NCI-H2081 treated with DMSO at 0.1 percent for 48 hours (cell line): ENCODE measurements at regions not wholly inside any gene's neighbourhood (a gene's known extent, or its start where the extent isn't known, plus 50 kb on each side); places are given as distances from the start of the nearest gene placed in this dataset.

ENCODE experiments used
- DNase-seq: peaks from one replicate; lab custom pipeline; 2025; lab: John Stamatoyannopoulos, UW

DNA sequence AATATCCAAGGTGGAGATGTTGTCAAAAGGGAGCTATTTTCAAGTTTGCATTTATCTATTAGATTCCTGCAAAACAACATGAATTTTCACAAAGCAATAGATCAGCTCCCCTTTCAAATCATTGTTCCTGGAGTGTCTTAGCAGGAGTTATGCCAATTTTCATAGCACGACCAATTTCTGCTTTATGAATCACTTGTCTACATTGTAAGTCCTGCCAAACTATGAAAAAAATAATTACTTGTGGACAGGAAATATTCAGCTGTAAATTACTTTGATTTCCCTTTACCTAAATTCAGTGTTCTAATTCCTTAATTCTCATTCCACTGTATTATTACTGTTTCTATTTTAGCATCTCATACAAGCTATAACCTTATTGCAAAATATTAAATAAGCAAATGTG is 1289.6 kb downstream of the NSUN3 start:
- no peak for DNase-seq

DNA sequence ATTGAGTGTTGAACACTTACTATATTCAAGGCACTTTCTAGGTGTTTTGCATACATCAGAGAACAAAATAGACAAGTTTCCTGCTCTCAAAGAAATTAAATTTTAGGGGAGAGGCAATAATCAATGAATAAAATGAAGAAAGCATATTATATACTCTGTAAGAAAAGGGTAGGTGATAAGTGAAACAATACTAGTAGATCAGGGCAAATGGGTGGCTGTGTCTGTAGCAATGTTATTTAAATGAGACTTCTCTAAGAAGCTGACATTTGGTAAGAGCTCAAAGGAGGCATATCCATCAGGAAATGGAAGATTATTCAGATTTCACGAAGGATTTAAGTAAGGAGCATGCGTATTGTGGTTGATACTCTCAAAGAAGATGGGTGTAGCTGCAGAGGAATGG is 1291.6 kb downstream of the NSUN3 start:
- no peak for DNase-seq

DNA sequence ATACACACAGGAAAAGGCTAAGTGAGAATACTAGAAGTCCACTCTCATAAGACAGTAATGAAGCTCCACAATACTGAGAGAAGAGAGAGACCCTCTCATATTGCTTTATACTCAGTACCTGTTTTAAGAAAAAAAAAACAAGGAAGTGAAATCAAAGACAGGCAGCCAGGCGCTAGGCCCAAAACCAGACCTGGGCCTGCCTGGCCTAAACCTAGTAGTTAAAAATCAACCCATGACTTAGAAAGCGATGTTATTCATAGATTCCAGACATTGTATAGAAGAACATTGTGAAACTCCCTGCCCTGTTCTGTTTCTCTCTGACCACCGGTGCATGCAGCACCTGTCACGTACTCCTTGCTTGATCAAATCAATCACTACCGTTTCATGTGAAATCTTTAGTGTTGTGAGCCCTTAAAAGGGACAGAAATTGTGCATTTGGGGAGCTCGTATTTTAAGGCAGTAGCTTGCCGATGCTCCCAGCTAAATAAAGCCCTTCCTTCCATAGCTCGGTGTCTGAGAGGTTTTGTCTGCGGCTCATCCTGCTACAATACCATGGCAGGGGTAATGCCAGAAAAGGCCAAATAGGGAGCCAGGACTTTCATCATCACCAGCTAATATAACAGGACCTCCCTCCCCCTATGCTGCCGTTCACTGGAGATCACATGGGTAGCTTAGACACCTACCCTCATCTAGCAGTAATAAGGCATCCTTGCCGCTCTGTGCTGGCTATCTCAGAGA is 1294.1 kb downstream of the NSUN3 start:
- no peak for DNase-seq

DNA sequence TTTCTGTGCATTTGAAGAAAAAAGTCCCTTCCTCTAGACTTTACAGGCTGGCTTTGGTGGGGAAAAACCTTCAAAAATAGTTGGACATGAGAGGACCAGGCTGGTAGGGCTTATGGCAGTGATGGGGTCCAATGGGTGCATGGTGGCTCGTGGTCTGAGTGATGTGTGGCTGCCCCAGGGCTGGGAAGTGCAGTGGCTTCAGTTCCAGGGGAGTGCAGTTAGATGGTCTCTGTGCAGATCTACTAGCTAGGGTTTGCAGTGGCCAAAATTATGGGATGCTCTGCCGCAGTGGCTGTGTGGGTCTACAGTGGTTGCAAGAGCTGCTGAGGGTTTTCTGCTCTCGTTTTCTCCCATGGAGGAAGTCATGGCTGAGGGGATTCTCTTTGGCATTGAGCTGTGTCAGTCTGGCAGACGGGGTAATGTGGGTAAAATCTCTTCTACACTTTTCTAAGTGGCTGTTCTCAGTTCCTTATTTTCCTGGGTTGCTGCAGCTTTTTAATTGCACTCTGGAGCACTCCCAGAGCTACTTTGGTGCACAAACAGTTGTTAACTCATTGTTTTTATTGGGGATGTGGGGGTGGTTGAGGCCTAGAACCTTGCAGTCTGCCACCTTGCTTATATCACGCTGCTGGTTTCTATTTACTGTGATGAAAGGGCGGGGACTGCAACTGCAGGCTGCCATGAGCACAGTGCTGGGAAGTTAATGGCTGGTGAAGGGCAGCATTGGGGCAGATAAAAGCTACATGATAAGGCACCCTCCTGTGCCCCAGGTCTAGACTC is 1324.6 kb downstream of the NSUN3 start:
- DNase-seq, result no peak

DNA sequence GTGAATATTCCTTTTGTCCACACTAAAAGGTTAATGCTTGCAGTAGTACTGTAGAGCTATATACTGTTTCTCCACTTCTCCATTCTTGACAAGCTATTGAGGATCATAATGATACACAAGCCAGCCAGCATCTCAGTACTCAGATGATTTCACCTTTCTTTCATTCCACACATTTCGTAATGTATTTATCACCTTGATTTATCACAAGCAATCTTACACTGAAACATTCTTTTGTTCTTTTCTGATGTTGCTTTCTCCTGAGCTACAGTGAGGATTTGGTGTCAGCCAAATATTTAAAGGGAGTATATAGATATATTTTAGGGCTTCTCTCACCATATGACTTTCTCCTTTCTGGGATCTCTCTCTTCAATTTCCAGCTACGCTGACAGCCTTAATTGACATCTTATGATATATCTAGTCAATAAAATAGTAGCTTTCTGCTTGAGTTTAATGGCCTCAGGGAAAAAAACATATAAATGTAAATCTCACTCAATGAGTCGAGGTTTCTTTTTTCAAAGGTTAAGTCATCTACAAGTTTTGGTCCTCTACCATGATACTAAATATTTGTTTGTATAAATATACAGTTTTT is 1327.0 kb downstream of the NSUN3 start:
- DNase-seq, result no peak

DNA sequence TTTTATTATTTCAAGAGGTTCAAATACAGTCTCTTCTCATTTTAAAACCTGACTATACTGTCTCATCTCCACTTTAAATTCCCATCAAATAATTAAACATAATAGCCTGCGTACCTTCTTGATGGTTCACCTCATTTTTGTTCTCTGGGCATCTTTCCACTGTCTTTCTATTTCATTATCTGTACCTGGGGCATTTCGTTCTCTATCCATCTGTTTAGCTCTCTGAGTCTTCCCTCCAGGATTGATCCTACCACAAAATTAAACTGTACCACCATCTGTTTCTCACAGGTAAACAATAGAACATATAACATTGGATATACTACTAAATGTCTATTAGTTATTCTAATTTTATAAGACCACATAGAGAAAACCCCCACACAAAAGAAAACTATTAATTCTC is 1331.4 kb downstream of the NSUN3 start:
- DNase-seq, result no peak

DNA sequence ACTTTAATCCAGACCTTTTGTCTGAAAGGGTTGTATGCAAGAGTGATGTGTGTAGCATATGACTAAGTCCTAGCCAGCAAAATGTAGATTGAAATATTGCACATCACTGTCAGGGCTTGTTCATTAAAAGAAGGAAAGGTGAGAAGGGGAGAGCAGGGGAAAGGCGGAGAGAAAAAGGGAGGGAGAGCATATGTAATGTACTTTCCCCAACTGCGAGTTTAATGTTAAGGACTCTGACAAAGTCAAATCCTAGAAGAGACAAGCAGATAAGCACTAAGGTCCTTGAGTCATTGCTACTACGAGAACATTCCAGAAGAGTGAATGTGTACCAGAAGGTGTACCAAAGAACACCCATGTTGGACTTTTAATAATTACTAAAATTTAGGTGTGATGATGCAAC is 1336.7 kb downstream of the NSUN3 start:
- DNase-seq, result no peak

DNA sequence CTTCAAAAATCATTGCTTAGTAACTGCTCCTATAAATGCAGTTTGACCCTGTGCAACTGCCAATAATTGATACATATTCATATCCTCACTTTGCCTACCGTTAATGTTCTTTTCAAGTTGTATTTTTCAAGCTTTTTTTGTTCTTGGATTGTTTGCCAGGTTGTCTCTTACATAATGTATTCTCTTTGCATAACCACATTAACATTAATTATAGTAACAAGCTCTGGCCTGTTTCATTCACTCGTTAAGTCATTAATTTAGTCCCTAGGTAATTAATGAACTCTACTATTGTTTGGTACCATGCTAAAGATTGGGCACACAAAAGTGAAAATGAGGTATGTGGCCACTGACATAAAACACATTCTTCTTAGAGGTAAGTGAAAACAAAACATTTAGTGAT is 1338.8 kb downstream of the NSUN3 start:
- no peak for DNase-seq

DNA sequence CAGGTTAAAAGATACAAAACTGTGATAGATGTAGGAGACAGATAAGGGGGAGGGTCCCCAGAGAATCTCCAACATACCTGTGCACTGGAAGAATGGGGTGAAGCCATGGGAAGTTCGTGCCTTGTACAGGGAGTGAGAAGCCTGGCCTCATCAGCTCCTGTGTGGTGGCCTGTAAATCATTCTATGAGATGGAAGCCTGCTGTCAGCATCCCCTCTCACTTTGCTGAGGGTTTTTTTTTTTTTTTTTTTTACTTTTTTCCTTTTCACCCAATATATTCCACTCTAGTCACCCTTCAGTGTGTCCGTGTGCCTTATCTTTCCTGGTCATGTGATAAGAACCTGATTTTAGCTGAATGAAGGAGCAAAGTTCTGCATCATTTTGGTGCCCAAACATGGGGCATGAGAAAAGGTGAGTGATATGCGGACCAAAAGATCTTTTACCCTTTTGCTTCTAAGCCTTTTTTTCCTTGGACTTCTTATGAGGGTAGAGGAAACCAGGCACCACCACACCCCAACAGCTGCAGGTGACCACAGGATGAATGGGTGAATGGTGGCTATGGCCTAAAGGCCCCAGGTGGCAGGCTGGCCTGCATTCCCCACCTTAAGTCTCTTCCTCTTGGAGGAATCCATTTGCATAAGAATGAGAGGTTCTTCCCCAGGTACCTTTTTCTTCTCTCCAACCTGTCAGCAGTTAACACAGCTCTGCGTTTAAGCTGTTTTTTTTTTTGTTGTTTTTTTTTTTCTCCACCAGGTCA is 1345.0 kb downstream of the NSUN3 start:
- no peak for DNase-seq

DNA sequence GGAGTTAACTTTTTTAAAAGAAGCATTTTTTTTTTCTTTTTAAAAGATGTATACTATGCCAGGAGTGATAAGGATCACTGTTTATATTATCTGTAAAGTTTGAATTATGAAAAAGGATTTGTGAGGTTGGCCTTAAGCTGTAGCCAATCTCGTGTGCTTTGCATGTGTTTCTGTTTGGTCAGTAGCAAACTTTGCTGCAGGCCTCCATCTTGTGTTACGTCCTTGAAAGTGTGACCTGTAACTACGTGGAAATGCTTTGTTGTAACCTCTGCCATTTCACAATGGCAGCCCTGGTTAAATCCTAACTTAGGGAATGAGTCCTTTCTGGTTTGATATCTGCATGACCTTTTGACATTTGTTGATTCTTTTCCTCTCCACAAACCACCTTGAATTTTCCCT is 1345.6 kb downstream of the NSUN3 start:
- DNase-seq, result no peak

DNA sequence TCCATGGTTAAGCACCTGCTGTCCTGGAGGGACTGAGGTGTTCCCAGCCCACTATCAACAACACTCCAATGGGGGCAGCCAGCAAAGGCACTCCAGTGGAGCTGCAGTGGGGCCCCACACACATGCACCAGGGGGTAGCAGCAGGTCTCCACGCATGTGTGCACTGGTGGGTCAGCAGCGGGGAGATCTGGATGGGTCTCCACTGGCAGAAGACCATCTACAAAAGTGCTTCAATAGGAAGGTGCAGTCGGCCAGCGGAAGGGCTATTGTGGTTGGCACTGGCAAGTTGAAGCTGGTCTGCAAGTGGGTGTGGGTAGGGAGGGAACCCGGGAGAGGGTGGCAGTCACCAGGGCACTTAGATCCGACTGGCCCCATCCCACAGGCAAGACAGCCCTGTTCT is 1355.4 kb downstream of the NSUN3 start:
- no peak for DNase-seq

DNA sequence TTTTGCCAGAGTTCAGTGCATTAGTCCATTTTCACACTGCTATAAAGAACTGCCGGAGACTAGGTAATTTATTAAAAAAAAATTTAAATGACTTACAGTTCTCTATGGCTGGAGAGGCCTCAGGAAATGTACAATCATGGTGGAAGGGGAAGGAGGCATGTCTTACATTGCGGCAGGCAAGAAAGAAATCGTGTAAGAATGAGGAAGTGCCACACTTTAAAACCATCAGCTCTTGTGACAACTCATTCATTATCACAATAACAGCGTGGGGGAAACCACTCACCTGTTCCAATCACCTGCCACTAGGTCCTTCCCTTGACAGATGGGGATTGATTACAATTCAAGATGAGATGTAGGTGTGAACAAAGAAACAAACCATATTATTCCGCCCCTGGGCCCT is 1361.4 kb downstream of the NSUN3 start:
- DNase-seq, result no peak

DNA sequence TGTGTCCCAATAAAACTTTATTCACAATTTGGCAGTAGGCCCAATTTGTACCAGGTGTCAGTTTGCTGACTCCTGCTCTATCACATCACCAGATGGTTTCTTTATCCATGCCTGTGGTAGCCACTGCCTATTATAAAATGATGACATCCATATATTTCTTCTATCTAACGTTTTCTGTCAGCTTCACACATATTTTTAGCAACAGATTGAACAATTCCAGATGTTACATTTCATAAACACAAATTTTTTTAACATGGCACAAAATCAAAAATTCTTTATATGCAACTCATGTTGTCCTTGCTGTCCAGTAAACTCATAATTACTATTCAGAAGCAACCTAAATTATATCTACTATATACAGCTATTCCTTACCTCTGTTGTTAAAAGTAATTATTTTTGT is 1371.6 kb downstream of the NSUN3 start:
- DNase-seq, result no peak

DNA sequence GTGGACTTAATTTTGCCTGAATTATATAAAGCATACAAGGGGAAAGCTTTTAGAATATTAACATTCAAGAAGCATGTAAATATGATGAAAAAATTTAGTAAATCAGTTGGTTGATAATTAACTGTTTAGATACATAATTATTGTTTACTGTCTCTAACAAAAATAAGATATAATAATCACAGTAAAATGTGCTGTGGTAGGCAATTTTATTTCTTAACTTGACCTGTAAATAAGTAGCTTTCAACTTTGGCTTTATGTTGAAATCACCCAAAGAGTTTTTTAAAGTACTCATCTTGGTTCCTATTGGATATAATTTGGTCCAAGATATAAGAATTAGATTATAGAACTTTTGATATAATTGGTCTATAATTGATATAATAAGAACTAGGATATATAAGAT is 1374.5 kb downstream of the NSUN3 start:
- DNase-seq, result no peak

DNA sequence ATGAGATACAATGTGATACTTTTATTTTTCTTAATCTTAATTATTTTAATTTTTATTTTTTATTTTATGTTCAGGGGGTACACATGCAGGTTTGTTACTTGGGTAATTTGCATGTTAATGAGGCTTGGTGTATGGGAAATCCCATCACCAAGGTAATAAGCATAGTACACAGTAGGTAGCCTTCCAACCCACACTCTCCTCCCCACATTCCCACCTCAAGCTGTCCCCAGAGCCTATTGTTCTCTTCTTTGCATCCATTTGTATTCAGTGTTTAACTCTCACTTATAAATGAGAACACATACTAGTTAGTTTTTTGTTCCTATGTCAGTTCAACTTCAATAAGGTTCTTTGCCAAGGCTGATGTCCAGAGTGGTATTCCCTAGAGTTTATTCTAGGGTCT is 1375.4 kb downstream of the NSUN3 start:
- no peak for DNase-seq

DNA sequence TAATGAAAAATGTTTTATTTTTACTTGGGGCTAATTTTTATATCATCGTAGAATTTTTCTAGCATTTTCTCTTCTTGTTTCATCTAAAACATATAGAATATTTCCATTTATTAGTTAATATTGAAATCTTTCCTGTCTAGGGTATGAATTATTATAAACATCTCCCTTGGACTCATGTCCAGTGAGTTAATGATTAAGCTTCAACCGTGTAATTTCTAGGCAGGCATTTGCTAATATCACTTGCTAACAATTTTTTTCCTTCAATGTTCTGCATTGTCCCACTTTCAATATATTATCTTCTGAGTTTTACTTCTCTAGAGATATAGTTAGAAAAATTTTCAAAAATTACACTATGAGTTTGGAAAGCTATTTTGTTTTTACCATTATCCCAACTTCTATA is 1371.6 kb upstream of the EPHA6 start:
- no peak for DNase-seq

DNA sequence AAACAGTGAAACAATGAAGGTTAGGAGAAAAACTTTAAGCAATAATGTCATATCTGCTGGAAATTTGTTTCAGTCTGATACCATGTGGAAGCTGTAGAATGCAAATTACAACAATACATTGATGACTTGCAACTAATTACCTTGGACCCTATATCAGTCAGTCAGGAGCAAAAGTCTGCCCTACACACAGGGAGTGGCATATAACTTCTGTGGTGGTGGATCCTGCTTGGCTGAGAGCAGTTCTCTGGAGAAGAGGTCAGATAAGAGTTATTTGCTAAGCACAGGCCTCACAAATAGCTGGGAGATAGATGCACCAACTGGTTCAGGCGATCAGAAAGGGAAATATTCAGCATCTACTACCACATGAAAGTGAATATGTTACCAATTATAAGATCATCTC is 1364.6 kb upstream of the EPHA6 start:
- DNase-seq, result no peak

DNA sequence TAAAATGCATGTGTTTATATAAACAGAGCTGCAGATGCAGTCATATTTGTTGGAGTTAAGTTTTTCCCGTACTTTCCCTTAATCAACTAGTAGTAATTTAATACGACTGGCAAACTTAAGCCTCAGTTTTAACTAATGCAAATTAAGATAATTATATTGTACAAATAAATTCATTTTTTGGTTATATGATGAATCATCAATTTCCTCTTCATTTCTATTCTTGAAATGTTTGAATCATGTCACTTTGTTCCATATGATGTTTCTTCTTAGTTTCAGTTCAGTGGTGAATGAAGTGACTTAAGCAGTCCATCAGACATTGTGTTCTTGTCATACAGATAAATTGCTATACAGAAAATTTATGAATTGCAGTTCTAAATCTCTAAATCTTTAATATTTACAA is 1361.2 kb upstream of the EPHA6 start:
- DNase-seq, result no peak

DNA sequence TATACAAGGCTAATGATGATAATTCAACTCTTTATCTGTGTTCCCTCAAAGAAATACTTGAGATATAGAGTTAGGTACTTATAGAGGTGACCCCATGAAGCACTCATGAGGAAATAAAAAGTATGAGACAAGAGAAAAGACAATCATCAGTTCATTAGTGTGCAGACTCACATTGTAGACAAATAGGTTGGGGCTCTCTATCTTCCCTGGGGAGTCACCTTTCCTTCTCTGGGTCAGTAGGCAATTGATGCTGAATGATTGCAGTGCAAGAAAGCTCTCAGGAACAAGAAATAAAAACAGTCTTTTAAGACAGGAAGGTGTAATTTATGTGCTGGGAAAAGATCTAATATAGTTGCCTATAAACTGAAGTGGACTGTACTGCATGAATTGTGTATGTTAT is 1357.6 kb upstream of the EPHA6 start:
- DNase-seq, result no peak

DNA sequence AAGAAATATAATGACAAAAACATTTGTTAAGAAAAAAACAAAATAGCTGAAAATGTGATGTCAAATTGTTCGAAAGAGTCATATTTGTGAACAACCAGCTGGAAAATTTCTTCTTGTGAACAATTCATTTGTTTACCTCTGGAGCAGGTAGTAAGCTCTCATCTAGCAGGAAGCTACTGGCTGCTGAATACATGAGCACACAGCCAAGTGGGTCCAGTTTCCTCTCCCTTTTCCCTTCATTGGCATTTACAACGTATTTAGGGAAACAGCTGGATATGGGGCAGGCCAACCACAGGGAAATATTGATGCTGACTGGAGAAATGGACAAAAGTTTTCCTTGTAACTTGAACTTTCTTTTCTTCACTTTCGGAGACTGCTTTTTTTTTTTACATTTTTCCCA is 1354.7 kb upstream of the EPHA6 start:
- no peak for DNase-seq

DNA sequence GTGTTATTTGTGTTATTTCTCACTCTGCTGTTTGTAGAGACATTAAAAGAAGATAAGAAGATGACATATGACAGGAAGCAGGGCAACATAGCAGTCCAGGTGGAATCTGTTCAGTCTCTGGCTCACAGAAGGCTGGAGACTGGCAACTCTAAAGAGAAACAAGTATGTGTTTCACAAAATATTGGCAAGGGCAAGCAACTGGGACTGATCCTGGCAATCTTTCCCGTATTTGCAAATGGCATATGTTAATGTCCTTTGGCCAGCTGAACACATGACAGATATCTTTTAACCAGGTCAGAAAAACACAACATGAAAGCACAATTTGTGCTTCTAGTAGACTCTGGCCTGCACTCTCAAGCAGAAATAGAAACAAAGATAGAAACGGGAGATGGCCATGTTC is 1354.1 kb upstream of the EPHA6 start:
- no peak for DNase-seq

DNA sequence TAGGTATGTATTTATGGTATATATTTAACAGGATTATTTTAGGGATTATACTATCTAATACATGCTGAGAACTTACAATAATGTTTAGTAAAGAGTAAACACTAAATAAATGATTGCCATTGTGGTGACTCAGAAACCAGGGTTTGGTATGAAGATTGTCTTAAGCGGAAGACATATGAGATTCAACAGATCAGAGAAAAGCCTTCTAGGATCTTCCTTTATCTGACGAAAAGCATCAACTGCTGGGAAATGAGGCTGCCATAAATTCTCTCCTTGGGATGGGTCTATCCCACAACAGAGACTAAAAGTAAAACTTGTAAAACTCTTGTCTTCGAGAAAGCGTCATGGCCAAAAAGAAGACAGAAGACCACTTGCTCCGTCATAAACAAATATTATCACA is 1352.2 kb upstream of the EPHA6 start:
- no peak for DNase-seq

DNA sequence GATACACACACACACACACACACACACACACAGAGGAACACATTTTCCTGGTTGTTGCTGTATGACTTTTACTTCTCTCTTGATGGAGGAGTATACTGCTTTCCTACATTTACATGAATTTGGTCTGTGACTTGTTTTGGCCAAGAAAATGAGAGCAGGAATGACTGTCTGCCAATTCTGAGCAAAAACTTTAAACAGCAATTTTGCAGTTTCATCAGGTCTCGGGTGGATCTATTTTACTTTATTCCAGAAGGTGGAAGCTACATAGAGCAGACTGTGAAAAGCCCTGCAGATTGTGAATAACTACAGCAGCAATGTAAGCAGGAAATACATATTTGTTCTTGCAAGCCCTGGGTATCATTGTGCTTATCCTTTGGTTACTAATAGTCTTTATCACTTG is 1350.0 kb upstream of the EPHA6 start:
- no peak for DNase-seq
